ENCODE measurements at regions not wholly inside any gene's neighbourhood (a gene's known extent, or its start where the extent isn't known, plus 50 kb on each side); places are given as distances from the start of the nearest gene placed in this dataset.
A peak's percentile ranks its signal among the peaks of the same experiment; 100 is the strongest.

DNA sequence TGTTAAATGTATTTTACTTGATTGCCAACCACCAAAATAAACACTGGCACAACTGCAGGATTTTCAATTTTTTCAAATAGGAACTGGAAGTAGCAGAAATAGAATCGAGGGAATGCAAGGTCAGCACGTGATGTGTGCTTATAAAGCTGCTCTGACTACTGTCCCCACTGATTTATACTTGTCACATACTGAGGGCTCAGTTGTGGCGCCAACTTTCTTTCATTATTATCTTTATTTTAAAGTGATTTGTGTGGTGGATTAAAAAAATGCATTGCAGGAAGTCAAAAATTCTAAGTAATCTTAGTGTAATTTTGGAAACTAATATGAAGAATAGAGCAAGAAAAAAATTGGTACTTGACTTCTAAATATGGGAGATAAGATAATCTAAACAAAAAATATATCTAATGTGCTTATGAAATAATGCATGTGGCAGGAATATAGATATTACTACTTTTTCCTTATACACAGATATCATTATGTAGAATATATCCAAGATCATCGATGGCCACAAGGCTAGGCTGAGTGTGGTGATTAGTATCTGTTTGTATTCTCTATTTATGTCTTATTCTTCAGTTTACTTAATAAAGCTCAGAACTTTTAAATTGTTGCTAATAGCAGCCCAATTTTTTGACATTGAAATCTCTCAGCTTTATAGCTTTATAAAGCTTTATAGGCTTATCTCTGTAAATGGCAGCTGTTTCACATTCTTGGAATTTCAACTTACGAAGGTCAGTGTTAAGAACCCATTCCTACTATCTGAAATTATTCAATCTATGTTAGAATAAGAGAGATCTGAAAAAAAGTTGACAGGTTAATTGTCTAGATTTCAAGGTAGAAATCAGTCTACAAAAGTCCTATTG, 404.5 kb upstream of the ADAMTS5 start (continued):
- TF ChIP-seq, protein P1, sequence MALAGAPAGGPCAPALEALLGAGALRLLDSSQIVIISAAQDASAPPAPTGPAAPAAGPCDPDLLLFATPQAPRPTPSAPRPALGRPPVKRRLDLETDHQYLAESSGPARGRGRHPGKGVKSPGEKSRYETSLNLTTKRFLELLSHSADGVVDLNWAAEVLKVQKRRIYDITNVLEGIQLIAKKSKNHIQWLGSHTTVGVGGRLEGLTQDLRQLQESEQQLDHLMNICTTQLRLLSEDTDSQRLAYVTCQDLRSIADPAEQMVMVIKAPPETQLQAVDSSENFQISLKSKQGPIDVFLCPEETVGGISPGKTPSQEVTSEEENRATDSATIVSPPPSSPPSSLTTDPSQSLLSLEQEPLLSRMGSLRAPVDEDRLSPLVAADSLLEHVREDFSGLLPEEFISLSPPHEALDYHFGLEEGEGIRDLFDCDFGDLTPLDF (CRISPR knock-in tag; IDR thresholded peaks at IDR 0.05) = no peak
- no peak for TF ChIP-seq SP1 (CRISPR knock-in tag; conservative IDR thresholded peaks at IDR 0.05)

DNA sequence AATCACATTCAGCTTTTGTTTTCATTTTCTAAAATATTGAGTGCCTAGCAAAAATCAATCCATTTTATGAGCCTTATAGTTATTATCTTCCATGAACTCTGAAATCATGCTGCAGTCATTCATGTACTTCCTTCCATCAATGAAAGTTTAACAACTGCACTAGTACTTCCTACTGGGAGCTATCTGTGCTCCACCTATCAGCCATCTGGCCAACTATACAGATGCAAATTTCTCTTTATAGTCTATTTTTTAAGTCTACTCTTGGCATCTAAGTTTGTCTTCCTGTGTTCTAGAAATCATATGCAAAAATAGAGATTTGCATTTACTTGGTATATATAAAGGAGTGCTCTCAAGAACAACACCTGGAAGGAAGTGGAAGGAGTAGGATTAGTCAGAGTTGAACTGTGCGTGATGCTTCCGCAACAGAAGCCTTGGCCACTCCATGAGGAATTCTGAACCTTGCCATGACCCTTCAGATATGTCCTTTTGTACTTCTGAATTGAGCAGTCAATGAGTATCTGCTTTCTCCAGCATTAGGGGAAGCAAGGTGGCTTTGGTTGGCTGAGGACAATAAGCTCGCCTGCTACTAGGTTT, 403.2 kb upstream of the ADAMTS5 start:
- Mint-ChIP-seq H3K36me3 (peaks cover 9% of the 10 kb centered on the region), H3K27ac (peak overlapping the region; percentile 86), H3K27me3 (ENCODE audit: low read depth) (no peaks in the 10 kb centered on the region), H3K4me3 (no peak overlapping the region), H3K4me1 (peaks cover 55% of the 10 kb centered on the region), H3K9me3 (peaks cover 13% of the 10 kb centered on the region)
- ChIA-PET POLR2A (no interaction called here), CTCF (interaction anchor here (0.8 kb wide), 1 partner anchor 195 kb away, joined by 3 read pairs; no protein-coding TSS in a partner anchor)
- TF ChIP-seq, protein P2, sequence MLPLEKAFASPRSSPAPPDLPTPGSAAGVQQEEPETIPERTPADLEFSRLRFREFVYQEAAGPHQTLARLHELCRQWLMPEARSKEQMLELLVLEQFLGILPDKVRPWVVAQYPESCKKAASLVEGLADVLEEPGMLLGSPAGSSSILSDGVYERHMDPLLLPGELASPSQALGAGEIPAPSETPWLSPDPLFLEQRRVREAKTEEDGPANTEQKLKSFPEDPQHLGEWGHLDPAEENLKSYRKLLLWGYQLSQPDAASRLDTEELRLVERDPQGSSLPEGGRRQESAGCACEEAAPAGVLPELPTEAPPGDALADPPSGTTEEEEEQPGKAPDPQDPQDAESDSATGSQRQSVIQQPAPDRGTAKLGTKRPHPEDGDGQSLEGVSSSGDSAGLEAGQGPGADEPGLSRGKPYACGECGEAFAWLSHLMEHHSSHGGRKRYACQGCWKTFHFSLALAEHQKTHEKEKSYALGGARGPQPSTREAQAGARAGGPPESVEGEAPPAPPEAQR (CRISPR knock-in tag; IDR thresholded peaks at IDR 0.05) = 0 out of 2 replicates have a peak, but pooled peaks have one; percentile 28
- TF ChIP-seq MXD4 (CRISPR knock-in tag; IDR thresholded peaks at IDR 0.05; ENCODE audit: borderline replicate concordance) = no peak
- DNase-seq (ENCODE audit: low spot score) = no peak
- ATAC-seq = peak; percentile 84

DNA sequence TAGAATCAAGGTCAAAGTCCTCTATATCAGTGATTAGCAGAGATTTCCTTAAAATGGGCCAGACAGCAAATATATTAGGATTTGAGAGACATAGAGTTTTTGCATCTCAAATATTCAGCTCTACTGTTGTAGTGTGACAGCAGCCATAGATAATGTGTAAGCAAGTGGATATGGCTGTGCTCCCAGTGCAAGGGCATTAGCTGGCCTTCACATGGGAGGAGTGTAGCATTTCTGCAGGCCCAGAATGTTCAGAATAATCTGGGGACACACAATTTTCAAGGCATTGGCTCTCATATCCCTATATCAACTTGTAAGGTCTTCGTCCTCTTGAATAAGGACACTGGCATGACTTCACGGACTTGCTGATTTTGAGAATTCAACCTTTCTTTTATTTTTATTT, 402.3 kb upstream of the ADAMTS5 start:
- TF ChIP-seq SOX15 (CRISPR knock-in tag; IDR thresholded peaks at IDR 0.05) (no peak), IRF2 (CRISPR knock-in tag; IDR thresholded peaks at IDR 0.05; ENCODE audit: borderline replicate concordance, low read depth) (no peak), TCF7 (CRISPR knock-in tag; IDR thresholded peaks at IDR 0.05; ENCODE audit: low read depth) (no peak), TP53 (CRISPR knock-in tag; IDR thresholded peaks at IDR 0.05) (no peak), FOXK1 (CRISPR knock-in tag; IDR thresholded peaks at IDR 0.05) (no peak), SMAD4 (CRISPR knock-in tag; IDR thresholded peaks at IDR 0.05) (no peak), EMX1 (CRISPR knock-in tag; IDR thresholded peaks at IDR 0.05) (no peak), KAT7 (CRISPR knock-in tag; IDR thresholded peaks at IDR 0.05; ENCODE audit: borderline replicate concordance) (no peak), ATF1 (CRISPR knock-in tag; IDR thresholded peaks at IDR 0.05) (no peak), GTF2I (CRISPR knock-in tag; conservative IDR thresholded peaks at IDR 0.05) (no peak), JAZF1 (CRISPR knock-in tag; IDR thresholded peaks at IDR 0.05) (no peak), MXD4 (CRISPR knock-in tag; IDR thresholded peaks at IDR 0.05; ENCODE audit: borderline replicate concordance) (no peak), ZNF232 (CRISPR knock-in tag; IDR thresholded peaks at IDR 0.05) (no peak), ESRRA (CRISPR knock-in tag; IDR thresholded peaks at IDR 0.05; ENCODE audit: borderline replicate concordance) (no peak), NFATC4 (CRISPR knock-in tag; IDR thresholded peaks at IDR 0.05) (no peak), FOXP1 (CRISPR knock-in tag; IDR thresholded peaks at IDR 0.05; ENCODE audit: borderline replicate concordance) (no peak)
- TF ChIP-seq, protein P3, sequence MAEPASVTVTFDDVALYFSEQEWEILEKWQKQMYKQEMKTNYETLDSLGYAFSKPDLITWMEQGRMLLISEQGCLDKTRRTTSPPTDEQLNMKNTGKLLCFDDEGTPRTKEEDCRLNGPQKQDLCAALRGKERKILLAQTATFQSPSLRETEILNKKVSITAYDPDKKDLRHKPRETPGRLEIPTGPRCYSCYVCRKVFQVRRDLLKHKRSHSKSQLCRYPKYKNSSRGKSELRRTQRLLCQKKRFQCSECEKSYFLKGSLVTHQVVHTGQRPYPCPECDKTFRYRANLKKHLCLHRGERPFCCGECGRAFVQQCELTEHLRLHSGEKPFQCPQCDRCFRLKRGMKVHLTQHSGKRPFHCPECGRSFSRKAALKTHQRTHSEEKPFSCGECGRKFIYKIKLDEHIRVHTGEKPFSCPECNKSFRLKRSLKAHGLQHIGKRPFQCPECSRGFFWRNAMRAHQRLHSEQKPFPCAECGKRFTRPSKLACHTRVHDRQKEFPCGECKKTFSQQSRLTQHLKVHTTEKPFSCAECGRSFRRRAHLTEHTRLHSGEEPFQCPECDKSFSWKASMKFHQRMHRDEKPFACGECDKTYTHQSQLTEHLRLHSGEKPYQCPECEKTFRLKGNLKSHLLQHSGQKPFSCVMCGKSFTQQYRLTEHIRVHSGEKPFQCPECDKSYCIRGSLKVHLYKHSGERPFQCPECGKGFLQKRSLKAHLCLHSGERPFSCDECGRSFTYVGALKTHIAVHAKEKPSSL (CRISPR knock-in tag; conservative IDR thresholded peaks at IDR 0.05) = no peak
- TF ChIP-seq, protein P4, sequence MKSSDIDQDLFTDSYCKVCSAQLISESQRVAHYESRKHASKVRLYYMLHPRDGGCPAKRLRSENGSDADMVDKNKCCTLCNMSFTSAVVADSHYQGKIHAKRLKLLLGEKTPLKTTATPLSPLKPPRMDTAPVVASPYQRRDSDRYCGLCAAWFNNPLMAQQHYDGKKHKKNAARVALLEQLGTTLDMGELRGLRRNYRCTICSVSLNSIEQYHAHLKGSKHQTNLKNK (CRISPR knock-in tag; IDR thresholded peaks at IDR 0.05) = no peak
- TF ChIP-seq, protein P5, sequence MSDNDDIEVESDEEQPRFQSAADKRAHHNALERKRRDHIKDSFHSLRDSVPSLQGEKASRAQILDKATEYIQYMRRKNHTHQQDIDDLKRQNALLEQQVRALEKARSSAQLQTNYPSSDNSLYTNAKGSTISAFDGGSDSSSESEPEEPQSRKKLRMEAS (CRISPR knock-in tag; IDR thresholded peaks at IDR 0.05) = no peak
- TF ChIP-seq, protein P6, sequence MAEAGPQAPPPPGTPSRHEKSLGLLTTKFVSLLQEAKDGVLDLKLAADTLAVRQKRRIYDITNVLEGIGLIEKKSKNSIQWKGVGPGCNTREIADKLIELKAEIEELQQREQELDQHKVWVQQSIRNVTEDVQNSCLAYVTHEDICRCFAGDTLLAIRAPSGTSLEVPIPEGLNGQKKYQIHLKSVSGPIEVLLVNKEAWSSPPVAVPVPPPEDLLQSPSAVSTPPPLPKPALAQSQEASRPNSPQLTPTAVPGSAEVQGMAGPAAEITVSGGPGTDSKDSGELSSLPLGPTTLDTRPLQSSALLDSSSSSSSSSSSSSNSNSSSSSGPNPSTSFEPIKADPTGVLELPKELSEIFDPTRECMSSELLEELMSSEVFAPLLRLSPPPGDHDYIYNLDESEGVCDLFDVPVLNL (CRISPR knock-in tag; IDR thresholded peaks at IDR 0.05; ENCODE audit: borderline replicate concordance, low read depth) = no peak
- no peaks in the 10 kb centered on the region for H3K27me3 Mint-ChIP-seq (ENCODE audit: low read depth)
- ATAC-seq (no peak), DNase-seq (ENCODE audit: low spot score) (no peak)
- H3K9me3 Mint-ChIP-seq = peaks cover 13% of the 10 kb centered on the region
- ChIA-PET CTCF (no interaction called here), POLR2A (no interaction called here)
- H3K27ac Mint-ChIP-seq = no peak overlapping the region
- H3K36me3 Mint-ChIP-seq = peaks cover 9% of the 10 kb centered on the region
- peaks cover 50% of the 10 kb centered on the region for H3K4me1 Mint-ChIP-seq
- H3K4me3 Mint-ChIP-seq = no peak overlapping the region
